ENCODE measurements at regions not wholly inside any gene's neighbourhood (a gene's known extent, or its start where the extent isn't known, plus 50 kb on each side); places are given as distances from the start of the nearest gene placed in this dataset.

DNA sequence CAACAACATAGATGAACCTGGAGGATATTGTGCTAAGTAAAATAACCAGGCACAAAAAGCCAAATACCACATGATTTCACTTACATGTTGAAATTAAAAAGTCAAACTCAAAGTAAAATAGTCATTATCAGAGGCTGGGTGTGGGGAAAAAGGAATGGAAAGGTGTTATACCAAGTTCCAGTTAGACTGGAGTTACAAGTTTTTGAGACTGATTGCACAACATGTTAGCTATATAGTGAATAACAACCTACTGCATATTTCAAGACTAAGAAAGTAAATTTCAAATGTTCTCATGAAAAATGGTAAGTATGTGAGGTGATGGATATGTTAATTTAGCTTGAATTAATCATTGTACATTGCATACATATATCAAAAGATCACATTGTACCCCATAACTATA lies 116.8 kb upstream of the HNMT start:
- TF ChIP-seq, protein P1, sequence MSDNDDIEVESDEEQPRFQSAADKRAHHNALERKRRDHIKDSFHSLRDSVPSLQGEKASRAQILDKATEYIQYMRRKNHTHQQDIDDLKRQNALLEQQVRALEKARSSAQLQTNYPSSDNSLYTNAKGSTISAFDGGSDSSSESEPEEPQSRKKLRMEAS (IDR thresholded peaks at IDR 0.05) = 0 out of 2 replicates have a peak, but pooled peaks have one; percentile 12
- TF ChIP-seq YY1 (IDR thresholded peaks at IDR 0.05; ENCODE audit: low read depth) (no peak), RAD21 (IDR thresholded peaks at IDR 0.05; ENCODE audit: low read depth) (no peak), EGR1 (IDR thresholded peaks at IDR 0.05) (no peak), CEBPB (IDR thresholded peaks at IDR 0.05) (peak; percentile 98)

DNA sequence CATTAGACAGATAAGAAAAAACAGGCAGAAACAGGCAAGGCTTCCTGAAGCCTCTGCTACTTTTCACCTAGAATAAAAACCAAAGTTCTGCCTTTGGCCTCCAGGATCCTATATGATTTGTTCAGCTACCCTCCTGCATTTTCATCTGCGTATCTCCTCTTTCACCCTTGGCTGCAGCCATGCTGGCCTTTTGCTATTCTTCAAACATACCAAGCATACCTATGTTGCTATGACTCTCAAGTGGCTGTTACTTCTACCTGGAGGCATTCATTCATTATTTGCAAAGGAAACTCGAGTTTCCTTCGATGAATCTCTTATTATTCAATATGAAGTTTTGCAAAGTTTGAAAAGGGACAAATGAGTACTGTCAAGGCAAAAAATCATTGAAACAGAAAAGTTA lies 106.4 kb upstream of the HNMT start:
- 0 out of 2 replicates have a peak, but pooled peaks have one; percentile 23 for TF ChIP-seq YY1 (IDR thresholded peaks at IDR 0.05; ENCODE audit: low read depth)
- TF ChIP-seq, protein P2, sequence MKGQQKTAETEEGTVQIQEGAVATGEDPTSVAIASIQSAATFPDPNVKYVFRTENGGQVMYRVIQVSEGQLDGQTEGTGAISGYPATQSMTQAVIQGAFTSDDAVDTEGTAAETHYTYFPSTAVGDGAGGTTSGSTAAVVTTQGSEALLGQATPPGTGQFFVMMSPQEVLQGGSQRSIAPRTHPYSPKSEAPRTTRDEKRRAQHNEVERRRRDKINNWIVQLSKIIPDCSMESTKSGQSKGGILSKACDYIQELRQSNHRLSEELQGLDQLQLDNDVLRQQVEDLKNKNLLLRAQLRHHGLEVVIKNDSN (IDR thresholded peaks at IDR 0.05) = no peak
- TF ChIP-seq, protein P1 (IDR thresholded peaks at IDR 0.05) = no peak
- peak; percentile 88 for TF ChIP-seq TEAD4 (IDR thresholded peaks at IDR 0.05)

DNA sequence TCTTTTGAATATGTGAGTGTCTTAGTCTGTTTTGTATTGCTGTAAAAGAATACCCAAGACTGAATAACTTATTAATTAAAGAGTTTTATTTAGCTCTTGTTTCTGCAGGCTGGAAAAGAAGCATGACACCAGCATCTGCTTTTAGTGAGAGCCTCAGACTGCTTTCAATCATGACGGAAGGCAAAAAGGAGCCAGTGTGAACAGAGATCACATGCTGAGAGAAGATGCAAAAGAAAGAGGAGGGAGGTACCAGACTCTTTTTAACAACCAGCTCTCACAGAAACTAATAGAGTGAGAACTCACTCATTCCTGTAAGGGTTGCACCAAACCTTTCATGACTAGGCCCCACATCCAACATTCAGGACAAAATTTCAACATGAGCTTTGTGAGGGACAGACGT lies 101.6 kb upstream of the HNMT start:
- TF ChIP-seq YY1 (IDR thresholded peaks at IDR 0.05; ENCODE audit: low read depth) (no peak), TEAD4 (IDR thresholded peaks at IDR 0.05) (no peak), ZBTB7A (IDR thresholded peaks at IDR 0.05; ENCODE audit: low read depth) (no peak), TCF12 (IDR thresholded peaks at IDR 0.05; ENCODE audit: low read depth) (no peak), CREB1 (IDR thresholded peaks at IDR 0.05; ENCODE audit: low read depth) (no peak), RAD21 (IDR thresholded peaks at IDR 0.05; ENCODE audit: low read depth) (no peak), EGR1 (IDR thresholded peaks at IDR 0.05) (no peak), TAF1 (IDR thresholded peaks at IDR 0.05; ENCODE audit: low read depth) (no peak), CEBPB (IDR thresholded peaks at IDR 0.05) (no peak), EP300 (IDR thresholded peaks at IDR 0.05; ENCODE audit: borderline replicate concordance) (no peak)
- TF ChIP-seq, protein P2 (IDR thresholded peaks at IDR 0.05) = no peak

DNA sequence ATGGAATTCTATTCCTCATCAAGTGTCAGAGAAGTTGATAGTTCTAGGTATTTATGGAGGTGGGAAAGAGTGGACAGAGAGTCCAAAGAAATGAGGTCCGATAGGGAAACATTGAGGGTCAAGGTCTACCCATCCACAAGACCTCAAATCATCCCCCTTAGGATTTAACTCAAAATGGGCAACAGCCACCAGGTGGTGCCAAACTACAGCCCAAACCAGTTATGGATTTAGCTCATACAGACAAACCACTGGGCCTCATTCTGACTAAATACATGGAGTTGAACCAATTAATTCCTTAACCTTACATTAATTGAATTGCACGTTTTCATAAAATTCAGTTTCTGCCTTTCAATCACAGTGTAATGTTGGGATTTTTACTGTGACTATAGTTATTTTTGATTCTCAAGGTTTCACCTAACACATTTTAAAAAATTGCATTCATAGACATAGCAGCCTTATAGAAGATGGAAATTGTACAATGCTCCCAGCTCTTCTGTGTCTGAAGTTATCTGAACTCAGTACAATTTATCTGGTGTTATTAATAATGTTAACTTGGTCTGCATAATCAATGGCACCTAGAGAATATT lies 98.2 kb upstream of the HNMT start:
- no peak for TF ChIP-seq TEAD4 (IDR thresholded peaks at IDR 0.05)
- peak; percentile 85 for TF ChIP-seq RAD21 (IDR thresholded peaks at IDR 0.05; ENCODE audit: low read depth)

DNA sequence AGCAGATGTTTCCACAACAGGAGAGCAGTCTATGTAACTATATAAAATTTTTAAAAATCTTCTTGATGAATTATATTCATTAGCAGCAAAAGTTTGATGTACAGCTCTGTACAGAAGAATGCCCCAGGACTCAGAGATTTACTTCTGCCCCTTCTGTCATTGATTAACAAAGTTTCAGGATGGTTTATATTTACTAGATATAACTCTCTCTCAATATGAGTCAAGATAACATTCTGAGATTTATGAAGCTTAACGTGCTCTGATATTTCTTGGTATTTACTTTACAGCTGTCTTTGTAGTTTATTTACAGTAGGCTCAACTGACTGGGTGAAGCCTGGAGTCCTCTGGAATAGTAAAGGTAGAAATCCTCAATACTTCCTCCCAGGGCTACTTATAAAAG lies 93.6 kb upstream of the HNMT start:
- TF ChIP-seq, protein P3, sequence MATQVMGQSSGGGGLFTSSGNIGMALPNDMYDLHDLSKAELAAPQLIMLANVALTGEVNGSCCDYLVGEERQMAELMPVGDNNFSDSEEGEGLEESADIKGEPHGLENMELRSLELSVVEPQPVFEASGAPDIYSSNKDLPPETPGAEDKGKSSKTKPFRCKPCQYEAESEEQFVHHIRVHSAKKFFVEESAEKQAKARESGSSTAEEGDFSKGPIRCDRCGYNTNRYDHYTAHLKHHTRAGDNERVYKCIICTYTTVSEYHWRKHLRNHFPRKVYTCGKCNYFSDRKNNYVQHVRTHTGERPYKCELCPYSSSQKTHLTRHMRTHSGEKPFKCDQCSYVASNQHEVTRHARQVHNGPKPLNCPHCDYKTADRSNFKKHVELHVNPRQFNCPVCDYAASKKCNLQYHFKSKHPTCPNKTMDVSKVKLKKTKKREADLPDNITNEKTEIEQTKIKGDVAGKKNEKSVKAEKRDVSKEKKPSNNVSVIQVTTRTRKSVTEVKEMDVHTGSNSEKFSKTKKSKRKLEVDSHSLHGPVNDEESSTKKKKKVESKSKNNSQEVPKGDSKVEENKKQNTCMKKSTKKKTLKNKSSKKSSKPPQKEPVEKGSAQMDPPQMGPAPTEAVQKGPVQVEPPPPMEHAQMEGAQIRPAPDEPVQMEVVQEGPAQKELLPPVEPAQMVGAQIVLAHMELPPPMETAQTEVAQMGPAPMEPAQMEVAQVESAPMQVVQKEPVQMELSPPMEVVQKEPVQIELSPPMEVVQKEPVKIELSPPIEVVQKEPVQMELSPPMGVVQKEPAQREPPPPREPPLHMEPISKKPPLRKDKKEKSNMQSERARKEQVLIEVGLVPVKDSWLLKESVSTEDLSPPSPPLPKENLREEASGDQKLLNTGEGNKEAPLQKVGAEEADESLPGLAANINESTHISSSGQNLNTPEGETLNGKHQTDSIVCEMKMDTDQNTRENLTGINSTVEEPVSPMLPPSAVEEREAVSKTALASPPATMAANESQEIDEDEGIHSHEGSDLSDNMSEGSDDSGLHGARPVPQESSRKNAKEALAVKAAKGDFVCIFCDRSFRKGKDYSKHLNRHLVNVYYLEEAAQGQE (IDR thresholded peaks at IDR 0.05; ENCODE audit: low read depth) = no peak
- TF ChIP-seq, protein P1 (IDR thresholded peaks at IDR 0.05) = no peak
- TF ChIP-seq, protein P2 (IDR thresholded peaks at IDR 0.05) = no peak
- TF ChIP-seq NFIC (IDR thresholded peaks at IDR 0.05) (no peak), TEAD4 (IDR thresholded peaks at IDR 0.05) (no peak), FOXM1 (IDR thresholded peaks at IDR 0.05; ENCODE audit: borderline replicate concordance, low read depth) (no peak), CEBPB (IDR thresholded peaks at IDR 0.05) (no peak), TCF12 (IDR thresholded peaks at IDR 0.05; ENCODE audit: low read depth) (no peak)

DNA sequence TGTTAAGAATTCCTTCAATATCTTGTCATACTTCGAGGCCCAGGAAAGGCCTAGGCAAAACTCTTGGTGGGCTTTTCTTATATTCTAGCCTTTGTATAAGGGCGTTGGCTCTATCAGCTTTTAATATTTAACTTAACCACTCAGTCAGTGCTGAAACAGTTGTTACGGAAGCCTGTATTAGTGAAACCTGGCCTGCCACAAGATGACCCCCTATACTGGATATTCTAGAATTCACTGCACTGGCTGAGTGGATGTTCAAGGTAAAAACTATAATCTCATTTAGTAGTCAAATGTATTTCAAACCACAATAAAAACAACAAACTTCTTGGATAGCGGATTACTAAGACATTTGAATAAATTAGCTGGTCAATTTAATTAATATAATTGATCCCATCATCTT lies 91.7 kb upstream of the HNMT start:
- TF ChIP-seq TCF12 (IDR thresholded peaks at IDR 0.05; ENCODE audit: low read depth) = no peak
- no peak for TF ChIP-seq ZBTB7A (IDR thresholded peaks at IDR 0.05; ENCODE audit: low read depth)
- TF ChIP-seq CEBPB (IDR thresholded peaks at IDR 0.05) = no peak
- no peak for TF ChIP-seq NFIC (IDR thresholded peaks at IDR 0.05)
- TF ChIP-seq, protein P2 (IDR thresholded peaks at IDR 0.05) = no peak
- TF ChIP-seq, protein P1 (IDR thresholded peaks at IDR 0.05) = no peak
- no peak for TF ChIP-seq TEAD4 (IDR thresholded peaks at IDR 0.05)
- TF ChIP-seq FOXM1 (IDR thresholded peaks at IDR 0.05; ENCODE audit: borderline replicate concordance, low read depth) = no peak
- no peak for TF ChIP-seq EP300 (IDR thresholded peaks at IDR 0.05; ENCODE audit: borderline replicate concordance)
- no peak for TF ChIP-seq CREB1 (IDR thresholded peaks at IDR 0.05; ENCODE audit: low read depth)
- no peak for TF ChIP-seq EGR1 (IDR thresholded peaks at IDR 0.05)
- TF ChIP-seq RAD21 (IDR thresholded peaks at IDR 0.05; ENCODE audit: low read depth) = no peak
- TF ChIP-seq, protein P3 (IDR thresholded peaks at IDR 0.05; ENCODE audit: low read depth) = no peak
- TF ChIP-seq YY1 (IDR thresholded peaks at IDR 0.05; ENCODE audit: low read depth) = no peak
- no peak for TF ChIP-seq TAF1 (IDR thresholded peaks at IDR 0.05; ENCODE audit: low read depth)

Measured in Ishikawa (cell line).